ENCODE measurements at regions not wholly inside any gene's neighbourhood (a gene's known extent, or its start where the extent isn't known, plus 50 kb on each side); places are given as distances from the start of the nearest gene placed in this dataset.
A peak's percentile ranks its signal among the peaks of the same experiment; 100 is the strongest.

- H3K27ac ChIP-seq (ENCODE audit: low read depth, low read length): peak overlapping the region; percentile 4; the same call in 1 of the 2 replicates
- no peak for TF ChIP-seq POLR2A (IDR thresholded peaks at IDR 0.05; ENCODE audit: borderline replicate concordance, extremely low read depth, insufficient read depth, insufficient read length)
- TF ChIP-seq SP1 (IDR thresholded peaks at IDR 0.05; ENCODE audit: low read depth): no peak
- TF ChIP-seq FOSL1 (IDR thresholded peaks at IDR 0.05; ENCODE audit: low read depth): no peak
- no peak for TF ChIP-seq ZBTB33 (IDR thresholded peaks at IDR 0.05; ENCODE audit: extremely low read depth, insufficient replicate concordance, low read length)
- no peak for TF ChIP-seq YY1 (IDR thresholded peaks at IDR 0.05; ENCODE audit: extremely low read depth, insufficient replicate concordance, low read depth, low read length)
- TF ChIP-seq ELF1 (IDR thresholded peaks at IDR 0.05; ENCODE audit: borderline replicate concordance, low read depth): no peak
- no peak for TF ChIP-seq EZH2phosphoT487 (IDR thresholded peaks at IDR 0.05; ENCODE audit: borderline replicate concordance)
- TF ChIP-seq EZH2 (IDR thresholded peaks at IDR 0.05): no peak
- H3K27me3 ChIP-seq (ENCODE audit: insufficient read depth, low read length): no peaks in the 10 kb centered on the region
- RAD21 ChIA-PET (ENCODE audit: low non-redundant PET in 1 of 2, low total read pairs in 2 of 2, uncharacterized antibody in 2 of 2, unreplicated experiment in 2 of 2): interaction anchor here (0.7 to 1.5 kb wide), 2 partner anchors 14 to 448 kb away, joined by 3 read pairs; no protein-coding TSS in a partner anchor
- H3K9me3 ChIP-seq (ENCODE audit: control insufficient read depth in 1 of 2, insufficient read depth in 1 of 2, low read depth in 1 of 2, low read length in 2 of 2): no peaks in the 10 kb centered on the region
- intact Hi-C loops (cut with micrococcal nuclease): no loop called here
- CTCF ChIA-PET: interaction anchor here (1.0 to 3.4 kb wide), 2 partner anchors 12 to 15 kb away, joined by 4 to 34 read pairs; no protein-coding TSS in a partner anchor
- H4K20me1 ChIP-seq (ENCODE audit: insufficient read depth): no peaks in the 10 kb centered on the region
- H3K4me3 ChIP-seq (replicated peaks in 1 of 2; ENCODE audit: low read depth in 1 of 2, low read length in 2 of 2): no peak overlapping the region
- H2AFZ ChIP-seq (ENCODE audit: low read depth, low read length, poor library complexity, severe bottlenecking): peak overlapping the region; percentile 84
- no peaks in the 10 kb centered on the region for H3K9me2 ChIP-seq (ENCODE audit: insufficient read depth)
- ATAC-seq (no peak), DNase-seq (ENCODE audit: low read depth, low spot score) (no peak)
- POLR2A ChIA-PET: no interaction called here
- no TSS peak for BruUV-seq (replicated peaks)
- H3K36me3 ChIP-seq (ENCODE audit: control insufficient read depth in 1 of 2, insufficient read depth in 2 of 2, low read length in 2 of 2): no peaks in the 10 kb centered on the region
- H3K9ac ChIP-seq (ENCODE audit: low read length): no peak overlapping the region
- H3K79me2 ChIP-seq (ENCODE audit: insufficient read depth, low read length): no peaks in the 10 kb centered on the region
- peak overlapping the region; percentile 52 for H3K4me2 ChIP-seq (ENCODE audit: low read length)
- peaks cover 16 to 20% of the 10 kb centered on the region in 2 experiments for H3K4me1 ChIP-seq (ENCODE audit: control insufficient read depth in 1 of 2, insufficient read depth in 2 of 2, low read length in 2 of 2)
Measured at GRCh38 chr15:35737441-35737840, 191.5 kb upstream of the DPH6 start.

Measured in HCT116 (cell line).